ENCODE measurements at regions not wholly inside any gene's neighbourhood (a gene's known extent, or its start where the extent isn't known, plus 50 kb on each side); places are given as distances from the start of the nearest gene placed in this dataset.

DNA sequence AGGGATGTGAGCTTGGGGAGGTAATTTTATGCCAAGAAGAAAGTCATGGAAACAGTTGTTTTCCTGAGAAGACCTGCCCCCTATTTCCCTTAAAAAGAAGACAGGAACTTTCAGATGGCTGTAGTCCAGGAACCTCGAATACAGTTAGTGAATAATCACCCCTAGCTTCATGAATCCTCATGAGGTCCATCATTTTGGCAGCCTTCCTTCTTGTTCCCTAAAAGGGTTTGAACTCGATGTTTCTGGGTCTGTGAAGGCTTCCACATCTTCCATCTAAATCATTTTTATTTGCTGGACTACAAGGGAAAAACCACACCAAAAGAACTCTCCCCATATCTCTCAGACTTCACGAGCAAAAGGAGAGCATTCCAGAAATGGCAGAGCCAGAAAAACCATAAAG lies 290.8 kb downstream of the SLC4A3 start:
- TF ChIP-seq, protein P1, sequence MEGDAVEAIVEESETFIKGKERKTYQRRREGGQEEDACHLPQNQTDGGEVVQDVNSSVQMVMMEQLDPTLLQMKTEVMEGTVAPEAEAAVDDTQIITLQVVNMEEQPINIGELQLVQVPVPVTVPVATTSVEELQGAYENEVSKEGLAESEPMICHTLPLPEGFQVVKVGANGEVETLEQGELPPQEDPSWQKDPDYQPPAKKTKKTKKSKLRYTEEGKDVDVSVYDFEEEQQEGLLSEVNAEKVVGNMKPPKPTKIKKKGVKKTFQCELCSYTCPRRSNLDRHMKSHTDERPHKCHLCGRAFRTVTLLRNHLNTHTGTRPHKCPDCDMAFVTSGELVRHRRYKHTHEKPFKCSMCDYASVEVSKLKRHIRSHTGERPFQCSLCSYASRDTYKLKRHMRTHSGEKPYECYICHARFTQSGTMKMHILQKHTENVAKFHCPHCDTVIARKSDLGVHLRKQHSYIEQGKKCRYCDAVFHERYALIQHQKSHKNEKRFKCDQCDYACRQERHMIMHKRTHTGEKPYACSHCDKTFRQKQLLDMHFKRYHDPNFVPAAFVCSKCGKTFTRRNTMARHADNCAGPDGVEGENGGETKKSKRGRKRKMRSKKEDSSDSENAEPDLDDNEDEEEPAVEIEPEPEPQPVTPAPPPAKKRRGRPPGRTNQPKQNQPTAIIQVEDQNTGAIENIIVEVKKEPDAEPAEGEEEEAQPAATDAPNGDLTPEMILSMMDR (IDR thresholded peaks at IDR 0.05) = no peak
- TF ChIP-seq POLR2A (IDR thresholded peaks at IDR 0.05) = no peak
